Stromal cell of bone marrow (primary cell): ENCODE measurements at regions not wholly inside any gene's neighbourhood (a gene's known extent, or its start where the extent isn't known, plus 50 kb on each side); places are given as distances from the start of the nearest gene placed in this dataset.

Experiments used
- DNase-seq: peaks from one replicate; pipeline ENCODE4 v3.0.0-alpha.2; 2012; ENCODE audit warnings: low read depth

DNA sequence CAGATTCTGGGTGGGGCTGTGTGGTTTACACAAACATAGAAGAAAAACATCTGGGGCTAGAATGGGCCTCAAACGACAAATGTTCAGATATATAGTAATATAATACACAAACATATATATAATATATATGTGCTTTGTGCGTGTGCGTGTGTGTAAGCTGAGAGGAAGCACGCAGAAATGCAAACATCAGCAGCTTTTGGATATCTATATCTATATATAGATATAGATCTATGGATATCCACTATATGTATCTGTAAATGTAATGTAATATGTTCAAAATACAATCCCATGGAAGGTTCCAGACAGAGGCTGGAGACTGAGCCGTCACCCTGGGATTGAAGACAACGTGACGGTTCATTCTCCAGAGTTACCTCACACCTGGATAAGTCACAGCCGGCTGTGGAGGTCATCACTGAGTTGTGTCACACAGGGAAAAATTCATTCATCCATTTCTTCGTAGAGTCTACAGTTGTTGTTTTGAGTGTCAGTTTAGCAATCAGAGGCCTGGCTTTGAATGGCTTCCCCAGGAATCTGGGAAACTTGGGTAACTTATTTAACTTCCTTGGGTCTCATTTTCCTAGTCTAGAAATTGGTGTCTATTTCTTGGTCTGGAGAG is 123.0 kb upstream of the CPEB4 start:
- DNase-seq = no peak

DNA sequence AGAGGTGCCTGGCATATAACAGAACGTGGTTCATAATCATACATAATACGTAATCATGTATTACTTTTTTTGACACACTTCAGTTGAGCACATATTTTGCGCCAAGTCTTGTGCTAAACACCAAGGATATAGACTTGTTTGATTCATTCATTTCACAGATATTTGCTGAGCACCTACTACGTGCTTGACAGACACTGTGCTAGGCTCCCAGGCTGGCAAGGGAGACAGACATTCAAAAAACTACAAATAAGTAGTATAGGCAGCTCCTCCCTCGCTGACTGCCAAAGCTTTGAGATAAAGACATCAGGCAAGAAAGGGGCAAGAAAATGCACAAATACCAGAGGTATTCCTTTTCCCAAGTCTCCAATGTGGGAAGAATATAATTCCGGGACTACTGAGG is 122.5 kb upstream of the CPEB4 start:
- no peak for DNase-seq

DNA sequence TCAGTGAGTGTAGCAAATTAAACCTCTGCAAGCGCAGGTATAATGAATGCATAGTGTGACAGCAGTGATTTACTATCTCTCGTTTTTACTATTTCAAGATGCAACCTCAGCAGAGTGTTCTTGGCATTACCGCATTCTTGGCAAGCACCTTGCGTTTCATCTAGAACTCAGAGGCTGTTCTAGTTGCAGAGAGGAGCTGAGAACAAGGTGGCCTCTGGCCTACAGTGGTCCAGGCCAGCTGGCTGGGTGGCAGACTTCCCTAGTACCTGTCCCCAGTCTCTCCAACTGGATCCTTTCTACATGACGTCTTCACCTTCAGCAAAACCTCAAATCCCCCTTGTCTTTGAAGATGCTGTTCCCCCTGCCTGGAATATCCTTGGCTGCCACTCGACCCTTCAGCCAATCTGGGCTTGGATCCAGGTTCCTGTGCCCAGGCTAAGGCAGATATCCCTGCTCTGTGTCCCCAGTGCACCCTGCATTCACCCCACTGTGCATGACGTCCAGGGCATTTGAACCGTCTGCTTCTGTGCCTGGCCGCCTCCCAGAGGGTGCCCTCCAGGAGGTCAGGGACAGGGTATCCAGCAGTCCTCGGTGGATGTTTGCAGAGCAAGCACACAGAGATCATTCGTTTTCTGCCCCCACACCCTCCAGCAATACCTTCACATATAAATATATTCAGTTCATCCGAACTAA is 120.4 kb upstream of the CPEB4 start:
- no peak for DNase-seq

DNA sequence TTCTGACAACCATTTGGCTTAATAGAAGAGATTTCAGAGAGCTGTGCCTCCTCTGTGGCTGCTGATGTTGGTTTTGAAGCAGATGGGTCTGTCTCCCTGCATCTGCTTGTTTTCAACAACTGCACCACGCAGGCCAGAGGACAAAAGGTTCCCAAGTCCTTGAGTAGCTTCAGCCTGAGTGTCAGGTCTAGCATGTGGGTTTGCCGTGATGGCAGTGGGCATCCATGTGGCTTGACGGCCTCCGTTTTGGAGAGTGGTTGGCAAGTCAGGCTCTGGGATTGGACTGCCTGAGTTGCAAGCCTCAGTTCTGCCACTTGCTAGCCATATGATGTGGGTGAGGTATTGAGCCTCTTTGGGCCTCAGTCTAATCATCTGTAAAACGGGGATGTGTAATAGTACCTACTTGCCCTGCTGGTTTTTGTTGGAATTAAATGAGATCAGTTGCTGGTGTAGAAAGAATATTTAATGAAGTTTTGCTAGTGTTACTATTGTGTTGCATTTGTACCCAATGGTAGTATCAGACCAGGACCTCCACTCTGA is 119.8 kb upstream of the CPEB4 start:
- no peak for DNase-seq

DNA sequence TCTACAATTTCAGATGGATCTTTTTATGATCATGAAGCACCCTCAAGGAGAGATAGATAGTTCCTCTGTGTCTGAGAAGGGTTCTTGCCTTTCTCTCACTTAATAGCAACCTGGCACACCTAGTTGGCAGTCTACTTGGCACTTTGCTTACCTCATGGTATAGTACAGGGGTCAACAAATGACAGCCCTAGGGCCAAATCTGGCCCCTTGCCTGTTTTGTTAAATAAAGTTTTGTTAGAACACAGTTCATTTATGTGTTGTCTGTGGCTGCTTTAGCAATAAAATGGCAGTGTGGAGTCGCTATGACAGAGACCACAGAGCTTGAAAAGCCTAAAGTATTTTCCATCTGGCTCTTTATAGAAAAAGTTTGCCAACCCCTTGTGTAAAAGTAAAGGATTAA is 119.3 kb upstream of the CPEB4 start:
- no peak for DNase-seq

DNA sequence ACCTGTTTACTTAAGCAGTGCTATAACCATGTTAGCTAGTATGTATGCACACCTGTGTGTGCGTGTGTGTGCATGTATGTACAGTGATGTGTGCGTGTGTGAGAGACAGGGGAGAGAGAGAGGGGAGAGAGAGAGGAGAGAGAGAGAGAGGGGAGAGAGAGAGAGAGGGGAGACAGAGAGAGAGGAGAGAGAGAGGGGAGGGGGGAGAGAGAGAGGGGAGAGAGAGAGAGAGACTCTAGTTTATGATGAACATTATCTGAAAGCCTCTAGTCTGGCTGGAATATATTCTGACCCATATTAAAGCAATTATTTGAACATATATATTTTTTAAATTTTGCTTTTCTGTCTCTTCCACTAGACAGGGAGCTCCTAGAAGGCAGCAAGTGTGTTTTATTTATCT is 117.5 kb upstream of the CPEB4 start:
- DNase-seq = no peak

DNA sequence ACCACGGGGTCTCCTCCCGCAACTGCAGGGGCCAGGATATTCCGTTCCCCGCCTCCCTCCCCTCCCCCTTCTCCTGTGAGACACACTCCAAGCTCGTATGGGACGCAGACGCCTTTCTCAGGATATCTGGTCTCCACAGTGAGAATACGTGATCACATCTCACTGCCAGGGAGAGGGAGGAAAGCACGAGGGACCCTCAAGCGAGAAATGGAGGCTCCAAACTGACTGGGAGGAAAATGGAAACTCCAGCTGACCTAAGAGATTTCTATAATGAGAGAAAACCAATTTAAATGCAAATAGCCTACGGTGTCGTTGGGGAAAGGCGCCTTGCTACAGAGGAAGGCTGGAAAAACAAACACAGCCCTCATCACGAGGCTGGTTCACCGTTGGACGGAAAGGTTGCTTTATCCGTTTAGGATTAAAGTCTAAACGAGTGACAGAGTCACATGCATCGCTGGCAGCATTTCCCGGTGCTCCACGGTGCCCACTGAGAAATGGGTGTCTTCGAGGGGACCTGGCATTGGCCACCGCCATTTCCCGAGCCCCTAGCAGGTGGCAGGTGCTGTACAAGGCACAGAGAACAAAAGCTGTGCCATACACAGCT is 116.9 kb upstream of the CPEB4 start:
- DNase-seq = no peak

DNA sequence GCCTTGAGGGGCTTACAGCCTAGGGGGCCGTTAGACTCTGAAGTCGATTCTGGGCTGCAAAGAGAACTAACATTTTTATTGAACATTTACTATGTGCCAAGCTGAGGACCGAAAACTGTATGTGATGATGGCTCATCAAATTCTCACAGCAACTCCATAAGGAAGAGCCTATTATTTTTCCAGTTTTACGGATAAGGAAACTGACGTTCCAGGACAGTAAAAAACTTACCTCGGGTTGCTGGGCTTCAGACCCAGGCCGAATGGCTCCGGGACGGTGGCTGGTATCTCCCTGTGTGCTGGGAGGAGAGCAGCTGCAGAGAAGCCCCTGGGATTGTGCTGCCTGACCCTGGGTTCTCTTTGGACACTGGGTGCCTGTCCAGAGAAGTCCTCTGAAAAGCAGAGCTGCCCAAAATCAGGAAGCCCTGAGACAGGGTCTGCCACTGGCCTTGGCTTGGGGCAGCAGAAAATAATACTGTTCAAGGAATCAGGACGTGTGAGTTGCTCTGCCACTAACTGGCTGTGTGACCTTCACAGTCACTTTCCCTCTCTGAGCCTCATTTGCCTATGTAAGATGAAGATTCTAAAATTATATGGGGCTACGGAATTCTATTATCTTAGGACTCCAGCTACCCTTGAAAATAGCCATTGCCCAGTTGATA is 116.3 kb upstream of the CPEB4 start:
- DNase-seq = no peak

DNA sequence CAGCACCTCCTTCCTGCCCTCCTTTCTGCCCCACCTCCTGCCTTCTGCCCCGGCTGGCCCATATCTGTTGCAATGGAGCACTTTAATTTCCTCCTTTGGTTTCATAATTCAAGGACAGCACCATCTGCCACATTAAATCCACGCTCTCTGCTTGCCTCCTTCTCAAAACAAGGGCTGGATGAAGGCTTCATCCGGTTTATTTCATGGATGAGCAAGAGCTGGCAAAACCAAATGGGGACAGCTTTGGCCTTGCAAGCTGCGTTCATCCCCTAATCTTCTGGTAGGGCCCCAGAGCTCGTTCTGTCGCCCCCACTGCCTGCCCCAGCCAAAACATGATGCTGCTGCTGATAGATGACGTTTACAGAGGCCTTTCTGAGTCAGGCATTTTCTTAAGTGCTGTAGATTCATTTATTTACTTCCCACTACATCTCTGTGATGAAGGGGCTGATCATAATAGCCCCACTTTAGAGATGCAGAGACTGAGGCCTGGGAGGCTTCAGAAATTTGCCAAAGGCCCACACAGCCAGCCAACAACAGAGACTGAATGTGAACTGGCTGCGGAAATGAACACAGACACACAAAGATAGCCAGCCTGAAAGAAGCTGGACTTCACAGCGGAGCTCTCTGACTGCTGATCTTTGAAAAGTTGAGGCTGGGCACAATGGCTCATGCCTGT is 115.6 kb upstream of the CPEB4 start:
- no peak for DNase-seq

DNA sequence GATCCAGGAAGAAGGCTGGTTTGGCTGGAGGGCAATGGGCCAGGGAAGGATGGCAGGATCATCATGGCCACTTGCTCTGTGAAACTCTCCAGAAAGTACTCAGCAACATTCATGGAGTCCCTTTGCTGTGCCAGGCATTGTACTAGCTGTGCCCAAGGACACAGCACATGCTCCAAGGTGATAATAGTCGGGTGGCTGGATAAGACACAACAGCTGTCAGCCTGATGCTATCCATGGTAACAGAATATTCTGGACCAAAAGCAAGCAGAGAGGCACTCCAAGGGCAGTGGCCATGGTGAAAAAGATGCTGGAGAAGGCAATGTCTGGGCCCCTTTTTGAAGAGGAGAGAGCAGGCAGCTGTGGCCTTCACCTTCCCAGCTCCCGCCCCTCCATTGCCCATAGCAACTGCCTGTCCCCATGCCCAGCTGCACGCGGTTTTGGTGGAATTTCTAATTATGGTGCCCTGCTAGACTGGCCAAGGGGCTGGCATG is 113.8 kb upstream of the CPEB4 start:
- no peak for DNase-seq

DNA sequence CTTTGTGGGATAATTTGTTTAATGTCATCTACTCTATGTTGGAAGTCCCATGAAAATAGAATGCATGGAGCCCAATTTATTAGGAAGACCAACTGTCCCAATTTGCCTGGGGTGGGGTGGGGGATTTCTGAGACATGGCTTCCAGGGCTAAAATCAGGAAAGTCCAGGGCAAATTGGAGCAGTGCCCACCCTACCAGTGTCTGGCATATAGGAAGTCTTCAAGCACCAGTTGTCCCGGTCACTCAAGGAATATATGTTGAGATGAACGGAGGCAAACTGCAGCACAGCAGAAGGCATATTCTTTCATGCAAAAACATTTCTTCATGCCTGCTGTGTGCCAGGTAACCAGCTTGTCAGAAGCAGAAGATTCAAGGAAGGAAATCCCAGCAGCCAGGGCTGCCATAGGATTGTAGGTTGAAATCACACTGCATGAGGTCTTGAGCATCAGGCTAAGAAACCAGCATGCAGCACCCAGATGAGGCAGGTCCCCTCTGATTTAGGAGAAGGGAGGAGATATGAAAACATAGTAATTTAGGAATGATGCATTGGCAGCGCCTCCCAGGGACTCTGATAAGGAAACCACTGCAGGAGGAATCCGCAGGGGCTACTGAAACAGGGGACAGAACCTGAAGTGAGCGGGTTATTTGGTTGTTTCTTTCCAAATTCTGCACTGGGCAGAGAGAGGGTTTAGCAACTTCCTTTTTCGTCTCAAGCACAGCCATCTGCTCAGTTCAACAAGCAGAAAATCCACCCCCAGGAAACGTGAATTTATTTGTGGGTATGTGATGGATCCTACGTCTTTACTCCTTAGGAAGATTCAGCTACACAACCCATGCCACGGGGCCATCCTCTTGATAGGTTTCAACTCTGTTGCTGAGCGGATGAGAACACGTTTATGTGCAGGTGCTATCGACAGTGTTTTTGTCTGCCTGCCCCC is 112.6 kb upstream of the CPEB4 start:
- DNase-seq = no peak

DNA sequence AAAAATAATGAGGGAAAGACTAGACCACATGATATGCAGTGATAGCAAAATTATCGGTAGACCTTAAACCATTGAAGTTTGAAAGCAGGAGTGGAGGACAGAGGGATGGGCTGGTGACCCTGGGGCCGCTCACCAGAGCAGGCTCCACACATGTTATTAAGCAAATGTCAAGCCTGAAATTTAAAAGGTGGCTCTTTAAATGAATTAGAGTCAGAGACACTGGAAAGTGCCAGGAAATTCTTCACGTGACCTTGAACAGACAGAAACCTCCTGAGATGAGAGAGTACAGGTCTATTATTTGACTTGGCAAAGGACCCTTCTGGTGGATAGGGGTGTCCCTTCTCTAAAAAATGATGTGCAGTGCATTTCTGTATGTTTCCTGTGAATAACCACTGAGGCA is 111.0 kb upstream of the CPEB4 start:
- no peak for DNase-seq

DNA sequence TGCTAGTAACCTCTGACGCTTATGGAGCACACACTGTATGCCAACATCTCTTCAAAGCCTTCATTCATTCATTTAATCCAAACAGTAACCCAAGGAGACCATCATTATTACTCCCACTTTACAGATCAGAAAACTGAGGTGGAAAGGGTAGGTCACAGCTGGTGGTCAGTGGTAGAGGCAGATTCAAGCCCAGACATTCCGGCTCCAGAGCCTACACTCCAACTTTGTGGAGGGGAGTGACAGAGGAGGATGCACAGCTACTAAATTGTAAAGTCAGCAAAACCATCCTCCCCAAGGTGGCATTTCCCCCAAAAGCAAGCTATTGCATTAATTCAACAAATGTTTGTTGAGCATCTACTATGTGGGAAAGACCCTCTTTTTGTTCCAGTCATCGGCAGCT is 110.5 kb upstream of the CPEB4 start:
- DNase-seq = no peak

DNA sequence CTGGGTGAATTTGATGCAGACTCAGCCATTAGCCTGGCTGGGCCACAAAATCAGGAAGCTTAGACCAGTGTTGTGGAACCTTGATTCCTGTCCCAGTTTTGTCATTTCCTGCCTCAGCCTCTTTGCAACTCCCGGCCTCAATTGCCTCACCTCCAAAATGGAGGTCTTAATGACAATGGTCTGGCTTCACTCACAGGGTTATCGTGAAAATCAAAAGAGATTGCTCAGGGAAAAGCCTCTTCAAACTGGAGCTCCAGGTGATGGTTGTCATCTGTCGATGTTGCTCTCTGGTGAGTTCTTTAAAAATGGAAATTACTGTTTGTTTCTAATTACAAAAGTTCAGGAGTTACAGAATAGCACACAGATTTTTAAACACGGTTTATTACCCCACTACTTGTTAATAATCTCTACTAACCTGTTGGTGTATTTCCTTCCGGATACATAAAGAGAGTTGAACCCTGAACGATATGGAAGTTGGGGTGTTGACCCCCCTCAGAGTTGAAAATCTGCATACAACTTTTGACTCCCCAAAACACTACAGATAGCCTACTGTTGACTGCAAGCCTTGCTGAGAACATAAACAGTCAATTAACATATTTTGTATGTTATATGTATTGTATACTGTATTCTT is 109.9 kb upstream of the CPEB4 start:
- no peak for DNase-seq

DNA sequence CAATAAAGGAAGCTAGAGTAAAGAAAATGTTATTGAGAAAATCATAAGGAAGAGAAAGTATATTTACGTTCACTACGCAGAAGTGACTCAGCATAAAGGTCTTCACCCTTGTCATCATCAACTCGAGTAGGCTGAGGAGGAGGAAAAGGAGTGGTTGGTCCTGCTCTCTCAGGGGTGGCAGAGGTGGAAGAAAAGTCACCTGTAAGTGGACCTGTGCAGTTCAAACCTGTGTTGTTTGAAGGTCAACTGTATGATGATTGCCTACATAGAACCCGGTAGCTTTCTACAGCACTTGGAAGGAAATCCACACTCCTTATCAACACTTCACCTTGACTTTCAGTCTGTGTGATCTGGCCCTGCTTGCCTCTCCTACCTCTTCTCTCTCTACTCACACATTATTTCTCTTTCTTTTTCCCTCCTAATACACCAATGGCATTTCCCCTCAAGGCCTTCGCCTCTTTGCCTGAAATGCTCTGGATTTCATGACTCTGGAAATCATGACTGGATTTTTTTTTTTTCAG is 109.3 kb upstream of the CPEB4 start:
- no peak for DNase-seq

DNA sequence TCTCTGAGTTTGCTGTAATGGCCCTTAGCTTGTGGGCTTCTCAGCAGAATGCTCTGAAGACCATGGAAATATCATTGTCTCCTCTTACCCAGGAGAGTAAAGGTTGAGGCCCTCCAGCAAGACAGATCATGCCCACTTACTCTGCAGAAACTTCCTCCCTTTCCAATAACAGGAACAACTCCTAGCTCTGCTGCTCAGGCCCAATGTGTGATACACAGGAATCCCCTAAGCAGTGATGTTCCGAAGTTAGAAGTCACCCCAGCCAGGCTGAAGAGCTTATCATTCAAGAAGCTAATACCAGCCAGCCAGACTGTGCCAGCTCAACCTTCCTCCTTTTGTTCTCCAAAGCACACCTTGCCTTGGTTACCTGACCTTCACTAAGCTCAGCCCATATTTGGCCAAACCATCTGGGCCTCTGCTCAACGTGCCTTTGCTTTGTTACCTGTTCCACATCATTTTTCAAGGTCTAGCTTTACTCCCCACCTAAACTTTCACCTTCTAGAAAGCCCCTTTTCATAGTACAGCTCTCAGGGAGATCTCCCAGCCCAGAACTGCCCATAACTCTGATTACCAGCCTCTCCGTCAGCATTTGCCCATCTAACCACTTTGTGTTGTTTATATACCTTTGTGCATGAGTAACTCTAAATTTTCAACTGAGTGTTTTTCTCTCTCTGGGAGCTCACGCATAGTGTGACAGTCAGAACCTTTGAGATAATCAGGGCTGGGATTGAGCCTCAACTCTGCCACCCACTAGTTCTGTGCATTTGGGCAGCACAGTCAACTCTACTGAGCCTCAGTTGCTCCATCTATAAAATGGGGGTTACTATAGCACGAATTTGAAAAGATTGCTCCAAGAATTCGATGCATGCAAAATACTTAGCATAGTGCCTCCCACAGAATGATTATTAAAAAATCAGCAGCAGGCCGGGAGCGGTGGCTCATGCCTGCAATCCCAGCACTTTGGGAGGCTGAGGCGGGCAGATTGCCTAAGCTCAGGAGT is 107.6 kb upstream of the CPEB4 start:
- DNase-seq = no peak

DNA sequence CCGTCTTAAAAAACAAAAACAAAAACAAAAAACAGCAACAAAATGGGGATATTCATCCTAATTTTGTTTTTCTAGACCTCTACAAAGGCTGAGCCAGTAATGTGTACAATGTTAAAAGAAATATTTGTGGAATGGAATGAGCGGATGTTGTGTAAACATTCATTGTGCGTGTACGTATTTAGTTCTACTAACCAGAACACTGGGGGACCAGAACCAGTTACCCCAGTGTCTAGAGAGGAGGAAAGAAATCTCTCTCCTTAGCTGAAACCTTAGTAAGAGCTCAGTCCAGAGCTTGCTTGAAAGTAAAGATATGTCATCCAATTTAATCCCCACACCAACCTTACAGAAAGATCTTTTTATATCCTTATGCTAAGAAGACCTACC is 106.7 kb upstream of the CPEB4 start:
- DNase-seq = no peak

DNA sequence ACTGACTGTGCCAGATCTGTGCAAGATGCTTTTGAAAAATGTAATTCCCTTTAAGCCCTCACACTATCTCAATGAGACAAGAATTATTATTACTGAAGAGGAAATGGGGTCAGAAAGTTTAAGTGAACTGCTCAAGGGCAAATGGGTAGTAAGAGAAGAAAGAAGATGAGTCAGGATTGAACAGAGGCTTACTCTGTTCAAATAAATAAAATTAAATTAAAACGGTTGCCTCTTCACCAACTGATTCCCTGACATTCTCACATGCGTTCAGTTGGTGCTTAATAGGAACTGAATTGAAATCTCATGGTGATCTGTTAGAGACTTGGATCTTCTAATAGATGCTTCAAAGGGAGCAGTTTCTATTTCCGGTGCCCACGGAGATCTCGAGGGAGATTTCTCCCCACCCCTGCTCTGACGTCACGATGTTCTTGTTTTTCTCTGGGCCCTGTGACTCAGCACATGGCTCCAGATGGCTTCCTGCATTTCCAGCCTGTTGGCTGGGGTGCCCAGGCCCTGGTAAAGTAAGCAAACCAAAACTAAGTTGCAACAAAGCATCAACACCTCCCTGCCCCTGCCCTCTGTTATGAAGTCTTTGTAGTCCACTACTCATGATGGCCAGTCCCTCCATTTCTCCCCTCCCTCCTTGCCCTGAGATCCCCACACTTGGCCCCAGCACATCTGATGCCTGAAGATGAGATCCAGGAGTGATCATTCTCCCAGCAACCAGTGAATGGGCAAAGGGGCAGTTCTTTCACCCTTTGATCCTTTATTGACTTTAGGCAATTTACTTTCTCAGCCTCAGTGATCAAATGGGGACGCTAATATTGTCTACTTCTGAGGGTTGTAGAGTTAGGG is 106.1 kb upstream of the CPEB4 start:
- peak; percentile 88 for DNase-seq
